ENCODE measurements at regions not wholly inside any gene's neighbourhood (a gene's known extent, or its start where the extent isn't known, plus 50 kb on each side); places are given as distances from the start of the nearest gene placed in this dataset.

- DNase-seq (ENCODE audit: low read depth) = peak; percentile 43
- no peak for TF ChIP-seq CTCF (conservative IDR thresholded peaks at IDR 0.05; ENCODE audit: low read depth, low read length)
- H3K4me3 ChIP-seq (ENCODE audit: low read length) = no peak overlapping the region
These were observed 52.5 kb upstream of the ATP2C1 start for GRCh38 chr3:130841357-130841756.

DNA sequence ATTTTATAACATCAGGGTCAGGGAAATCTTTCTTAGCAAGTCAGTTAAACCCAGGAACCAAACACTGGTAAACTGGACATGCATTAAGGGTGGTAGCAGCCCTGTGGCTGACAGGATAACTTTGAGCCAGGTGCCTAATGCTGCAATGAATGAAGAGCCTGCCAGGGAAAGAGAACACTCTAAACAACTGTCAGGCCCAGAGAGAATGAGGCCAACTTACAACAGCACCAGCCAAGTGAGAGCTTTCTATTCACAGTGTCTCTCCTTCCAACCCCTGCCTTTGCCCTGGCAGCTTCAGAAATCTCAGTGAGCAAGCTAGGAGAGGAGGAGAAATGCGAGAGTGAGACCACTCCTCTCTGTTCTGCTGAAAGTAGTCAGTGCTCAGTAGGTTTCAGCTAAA lies 50.4 kb upstream of the ATP2C1 start:
- H3K4me3 ChIP-seq (ENCODE audit: low read length) = no peak overlapping the region
- no peak for DNase-seq (ENCODE audit: low read depth)

More for the DNA sequence above, 50.4 kb upstream of the ATP2C1 start:
- TF ChIP-seq CTCF (conservative IDR thresholded peaks at IDR 0.05; ENCODE audit: low read depth, low read length) = no peak
